ENCODE measurements at regions not wholly inside any gene's neighbourhood (a gene's known extent, or its start where the extent isn't known, plus 50 kb on each side); places are given as distances from the start of the nearest gene placed in this dataset.

DNA sequence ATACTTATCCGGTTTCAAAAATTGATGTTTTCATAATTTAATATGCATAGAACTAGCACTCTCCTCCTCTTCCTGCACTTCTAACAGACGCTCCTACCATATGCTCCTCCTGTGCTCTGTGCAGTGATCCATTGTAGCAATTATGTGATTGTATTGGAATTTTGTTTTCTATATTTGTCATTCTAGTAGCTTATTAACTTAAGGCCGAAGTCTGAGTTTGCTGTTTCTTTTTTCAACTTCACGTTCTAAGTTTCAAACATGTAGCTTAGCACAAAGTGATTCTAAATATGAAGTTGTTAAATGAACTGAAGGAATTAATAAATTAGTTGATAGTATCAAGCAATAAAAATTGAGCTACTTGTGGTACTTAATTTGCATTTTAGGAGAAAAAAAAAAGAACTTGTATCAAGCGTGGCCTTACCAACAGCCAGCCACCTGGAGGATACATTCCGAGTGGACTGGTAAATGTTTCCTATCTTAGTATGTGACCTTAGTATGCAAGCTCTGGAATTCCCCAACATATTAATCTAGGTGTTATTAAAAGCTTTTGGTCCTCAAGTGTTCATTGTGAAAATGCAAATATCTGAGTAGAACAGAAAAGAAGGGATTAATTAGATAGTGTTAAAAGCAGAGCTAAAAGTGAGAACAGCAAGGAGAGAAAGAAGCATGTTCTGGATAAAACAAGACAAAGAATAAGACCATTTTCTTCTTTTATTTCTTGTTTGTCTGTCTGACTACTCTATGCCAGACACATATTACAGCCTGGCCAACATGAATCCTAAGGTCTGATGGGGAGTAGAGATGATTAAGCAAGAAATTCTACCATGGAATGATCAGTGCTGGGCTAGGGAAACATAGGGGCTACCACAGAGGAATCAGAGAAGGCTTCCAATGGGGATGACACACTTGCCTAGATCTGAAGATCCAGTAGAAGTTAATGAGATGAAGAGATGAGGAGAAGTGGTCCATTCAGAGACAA, 290.4 kb upstream of the MON1B start:
- no peak for DNase-seq (ENCODE audit: low read depth)

DNA sequence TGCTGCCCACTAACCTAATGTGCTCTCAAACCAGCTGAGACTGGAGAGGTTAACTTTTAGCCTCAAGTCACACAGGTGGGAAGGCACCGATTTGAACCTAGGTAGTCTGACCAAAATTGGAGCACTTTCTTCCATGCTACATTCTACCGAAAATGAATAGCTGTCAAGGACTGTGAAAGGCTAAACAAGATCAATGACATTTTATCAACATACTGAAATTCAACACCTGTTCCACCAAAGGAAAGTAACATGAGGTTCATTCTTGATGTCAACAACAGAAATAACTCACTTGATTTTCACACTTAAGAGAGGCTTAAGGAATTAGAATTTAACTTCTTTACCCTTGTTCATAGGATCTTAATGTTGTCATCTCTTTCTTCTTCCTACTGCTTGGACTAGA, 284.4 kb upstream of the MON1B start:
- DNase-seq (ENCODE audit: low read depth) = no peak

DNA sequence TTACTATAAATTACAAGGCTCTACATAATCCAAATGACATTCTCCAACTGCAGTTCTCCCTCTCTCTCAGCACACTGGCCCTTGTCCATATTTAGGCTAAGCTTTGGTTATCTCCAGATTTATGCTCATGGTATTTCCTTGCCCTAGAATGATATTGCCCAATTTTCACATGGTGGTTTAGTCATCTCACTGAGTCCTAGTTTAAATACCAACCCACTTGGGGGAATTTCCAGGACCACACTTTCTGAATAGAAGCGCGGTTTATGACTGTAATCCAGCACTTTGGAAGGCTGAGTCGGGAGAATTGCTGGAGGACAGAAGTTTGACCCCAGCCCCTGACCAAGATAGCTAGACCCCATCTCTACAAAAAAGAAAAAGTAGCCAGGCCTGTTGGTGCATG, 280.1 kb upstream of the MON1B start:
- peak; percentile 65 for DNase-seq (ENCODE audit: low read depth)

DNA sequence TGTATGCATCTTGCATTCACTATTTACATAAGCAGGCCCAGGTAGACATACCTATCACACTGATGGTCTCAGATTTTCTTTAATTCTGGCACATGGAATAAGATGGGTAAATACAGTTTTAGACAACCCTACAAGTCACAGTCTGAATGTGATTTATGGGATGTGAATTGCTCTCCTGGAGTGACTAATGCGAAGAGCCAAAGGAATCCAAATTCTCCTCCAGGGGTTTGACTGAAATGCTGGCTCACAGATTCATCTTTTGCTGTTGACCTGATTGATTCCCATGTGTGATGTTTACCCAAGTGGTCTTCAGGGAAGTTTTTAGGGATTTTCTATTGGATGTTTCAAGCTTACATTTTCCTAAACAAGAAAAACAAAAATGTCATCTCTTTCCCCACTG, 277.9 kb upstream of the MON1B start:
- DNase-seq (ENCODE audit: low read depth) = peak; percentile 18

DNA sequence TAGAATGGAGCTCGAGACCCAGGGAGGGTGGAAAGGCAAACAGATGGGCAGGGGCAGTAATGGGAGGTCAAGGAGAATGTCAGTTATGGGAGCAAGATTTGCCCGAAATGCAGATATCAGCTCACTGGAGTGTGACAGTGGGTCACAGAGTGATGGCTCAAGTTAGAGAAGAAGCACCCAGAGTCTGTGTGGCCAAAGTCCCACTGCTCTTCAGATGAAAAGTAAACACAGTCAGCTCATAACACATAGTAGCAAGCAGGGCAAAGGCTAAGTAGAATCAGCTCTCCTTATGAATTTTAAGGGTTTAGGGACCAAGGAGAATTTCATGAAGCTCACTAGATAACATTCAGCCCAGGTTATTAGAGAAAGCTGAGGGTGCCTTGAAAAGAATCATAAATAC, 264.9 kb upstream of the MON1B start:
- no peak for DNase-seq (ENCODE audit: low read depth)

DNA sequence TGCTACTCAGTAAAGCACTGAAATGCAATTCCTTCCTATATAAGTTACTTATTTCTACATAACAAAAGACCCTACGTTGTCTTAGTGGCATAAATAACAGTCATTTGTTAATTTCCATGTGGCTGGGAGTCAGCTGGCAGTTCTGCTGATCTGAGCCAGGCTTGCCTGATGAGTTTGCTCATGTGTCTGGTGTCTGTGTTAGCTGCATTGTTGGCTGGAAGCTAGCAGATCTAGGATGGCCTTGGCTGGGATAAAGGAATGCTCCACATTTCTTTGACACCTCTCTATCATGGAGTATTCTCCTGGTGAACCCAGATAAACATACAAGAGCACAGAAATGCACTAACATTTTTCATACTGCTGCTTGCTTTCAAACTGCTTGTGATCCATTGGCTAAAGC, 264.4 kb upstream of the MON1B start:
- DNase-seq (ENCODE audit: low read depth) = no peak

DNA sequence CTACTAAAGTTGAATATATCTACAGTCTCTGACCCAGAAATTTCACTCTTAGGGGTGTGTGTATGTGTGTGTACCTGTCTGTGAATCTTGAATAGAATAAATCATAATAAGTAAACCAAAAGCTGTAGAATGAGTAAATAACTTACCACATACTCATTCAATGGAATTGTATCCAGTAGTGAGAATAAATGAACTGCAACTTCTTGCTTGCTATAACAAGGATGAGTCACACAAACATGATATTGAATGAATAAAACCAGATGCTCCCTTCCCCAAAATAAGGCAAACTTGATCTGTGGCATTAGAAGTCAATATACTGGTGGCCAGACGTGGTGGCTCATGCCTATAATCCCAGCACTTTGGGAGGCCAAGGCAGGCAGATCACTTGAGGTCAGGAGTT, 259.8 kb upstream of the MON1B start:
- no peak for DNase-seq (ENCODE audit: low read depth)

DNA sequence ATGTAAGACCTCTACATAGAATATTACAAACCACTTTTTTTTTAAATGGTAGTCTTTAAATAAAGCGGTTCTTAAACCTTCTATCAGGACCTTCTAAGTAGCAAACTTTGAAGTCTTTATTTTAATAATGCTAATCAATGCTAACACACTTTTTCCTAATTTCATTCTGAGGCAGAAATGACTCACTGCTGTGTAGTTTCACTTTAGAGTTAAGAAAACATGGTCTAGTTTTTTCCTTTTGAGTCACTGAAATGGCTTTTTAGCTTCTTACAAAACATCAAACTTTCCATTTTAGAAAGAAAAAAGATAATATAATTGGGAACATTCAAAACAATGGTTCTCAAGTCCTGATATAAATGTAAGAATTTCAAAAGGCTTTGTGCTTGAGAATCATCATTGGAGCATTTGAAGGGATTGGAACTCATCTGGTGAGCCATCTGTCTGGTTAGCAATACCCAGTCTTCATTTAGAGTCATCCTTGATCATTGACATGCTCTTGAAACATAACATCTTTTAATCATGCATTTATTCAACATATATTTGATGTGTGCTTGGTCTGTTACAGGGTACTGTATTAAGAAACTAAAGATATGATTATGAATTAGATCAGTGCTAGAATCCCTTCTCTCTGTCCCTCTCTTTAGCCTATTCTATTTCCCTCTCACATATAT, 258.3 kb upstream of the MON1B start:
- DNase-seq (ENCODE audit: low read depth) = no peak

DNA sequence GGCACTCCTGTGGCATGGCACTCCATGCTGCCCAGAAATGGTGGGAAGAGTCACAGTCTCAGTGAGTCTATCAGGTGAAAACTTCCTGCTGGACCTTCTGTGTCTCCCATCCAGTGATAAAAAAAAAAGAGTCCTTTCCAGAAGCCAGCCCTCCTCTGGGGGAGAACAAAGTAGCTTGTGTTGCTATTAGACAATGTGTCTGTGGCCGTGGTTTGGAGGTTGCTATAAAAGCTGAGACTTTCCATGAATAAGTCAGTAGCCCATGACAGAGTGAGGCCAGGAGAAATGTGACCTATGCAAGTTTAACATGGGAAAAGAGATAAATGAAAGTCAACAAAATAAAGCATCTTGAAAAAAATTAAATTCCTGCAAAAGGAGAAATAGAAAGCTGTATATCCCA, 250.7 kb upstream of the MON1B start:
- DNase-seq (ENCODE audit: low read depth) = no peak

DNA sequence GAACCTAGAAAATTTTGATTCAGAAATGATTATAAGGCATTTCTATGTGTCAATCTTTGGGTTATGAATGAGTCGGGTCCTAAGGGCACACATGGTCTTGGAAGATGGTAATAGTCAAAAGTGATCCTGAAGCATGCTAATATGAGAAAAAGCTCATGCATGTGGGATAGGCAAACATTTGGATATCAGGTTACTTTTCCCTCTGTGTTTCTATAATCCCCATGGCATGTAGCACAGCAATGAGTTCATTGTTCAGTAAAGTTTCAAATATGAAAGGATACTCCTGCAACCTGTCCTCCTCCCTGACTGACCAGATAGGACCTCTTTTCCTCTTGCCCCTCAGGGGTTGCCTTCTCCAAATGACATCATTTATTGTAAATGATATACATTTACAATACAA, 249.9 kb upstream of the MON1B start:
- no peak for DNase-seq (ENCODE audit: low read depth)

DNA sequence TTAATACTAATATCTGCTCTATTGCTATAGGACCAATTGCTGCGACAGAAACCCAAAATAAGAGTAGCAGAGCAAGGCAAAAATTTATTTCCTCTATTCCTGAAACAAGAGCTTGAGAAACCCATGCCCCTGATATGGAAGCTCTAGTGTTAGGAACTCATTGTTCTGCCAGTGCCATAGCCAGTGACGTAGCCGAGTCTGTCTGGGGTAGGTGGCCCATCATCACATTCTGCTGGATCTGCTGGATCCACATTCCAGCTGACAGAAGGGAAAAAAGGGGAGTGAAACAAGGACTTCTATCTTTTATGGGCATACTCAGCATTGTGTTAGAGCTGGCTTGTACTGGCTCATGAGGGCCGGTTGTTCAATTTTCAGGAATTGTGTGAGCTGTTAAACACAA, 248.9 kb upstream of the MON1B start:
- no peak for DNase-seq (ENCODE audit: low read depth)

DNA sequence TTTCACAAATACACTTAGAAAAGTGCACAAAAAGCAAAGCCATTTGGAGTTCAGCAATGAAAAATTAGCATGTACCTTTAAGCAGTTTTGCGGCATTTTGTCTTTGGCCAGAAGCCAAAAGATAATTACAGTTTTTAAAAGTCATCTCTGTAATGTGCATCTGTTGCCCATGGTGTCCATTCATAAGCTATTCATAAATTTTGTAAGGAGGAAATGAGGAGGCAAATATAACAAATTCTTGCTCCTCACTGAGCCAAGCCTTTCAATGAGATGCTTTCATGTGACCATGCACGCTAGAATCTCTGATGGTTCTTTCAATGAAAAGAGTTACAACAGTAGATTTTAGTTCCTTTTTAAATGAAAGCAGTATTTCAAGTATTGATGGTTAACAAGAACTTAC, 247.1 kb upstream of the MON1B start:
- no peak for DNase-seq (ENCODE audit: low read depth)

DNA sequence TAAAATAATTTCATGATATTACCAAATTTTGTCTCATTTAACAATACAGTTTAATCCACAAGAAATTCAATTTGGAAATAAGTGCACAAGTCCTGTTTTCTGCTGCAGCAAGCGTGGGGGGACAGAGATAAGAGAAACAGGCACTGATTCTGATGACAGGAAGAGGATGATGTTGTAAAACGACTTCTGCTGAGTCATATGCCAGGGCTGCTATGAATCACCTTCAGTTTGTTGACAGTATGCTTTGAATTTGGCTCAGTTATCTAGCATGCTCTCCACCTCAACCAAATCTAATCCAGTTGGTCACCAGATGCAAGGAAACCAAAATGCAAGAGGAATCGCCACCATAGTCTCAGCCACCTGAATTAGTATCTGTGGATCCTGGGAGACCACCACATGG, 244.1 kb upstream of the MON1B start:
- peak; percentile 54 for DNase-seq (ENCODE audit: low read depth)

DNA sequence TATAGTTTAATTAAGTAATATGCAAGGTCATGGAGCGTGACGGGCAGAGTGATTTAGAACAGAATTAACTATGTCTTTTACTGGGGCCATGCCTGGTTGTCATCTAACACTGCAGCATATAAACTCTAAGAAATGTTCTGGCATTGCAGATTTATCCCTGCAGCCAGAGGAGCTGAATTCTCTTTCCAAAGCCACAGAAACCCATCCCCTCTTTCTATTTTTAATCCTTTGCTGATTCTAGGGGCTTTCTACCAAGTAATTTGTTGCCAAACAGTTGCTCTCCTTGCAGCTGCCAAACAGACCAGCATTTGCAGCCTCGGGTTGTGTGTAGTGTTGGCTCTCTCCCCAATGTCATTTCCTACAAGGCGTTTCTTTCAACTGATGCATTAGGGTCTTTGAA, 243.2 kb upstream of the MON1B start:
- DNase-seq (ENCODE audit: low read depth) = no peak

DNA sequence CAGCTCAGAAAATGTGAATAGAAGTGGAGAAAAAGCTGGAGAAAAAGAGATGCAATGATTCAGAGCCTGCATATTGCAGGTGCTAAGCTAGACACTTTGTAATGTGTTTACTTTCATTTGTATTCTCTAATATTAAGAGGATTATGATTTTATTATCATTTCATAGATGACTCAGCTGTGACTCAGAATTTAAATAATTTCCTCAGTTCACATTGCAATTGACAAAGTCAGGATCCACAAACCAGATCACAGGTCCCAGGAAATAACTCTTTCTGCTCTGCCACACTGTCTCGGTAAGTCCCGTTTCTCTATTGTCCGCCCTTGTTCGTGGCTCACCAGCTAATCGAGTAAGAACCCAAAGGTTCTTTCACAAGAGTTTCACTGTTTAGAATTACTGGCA, 235.4 kb upstream of the MON1B start:
- DNase-seq (ENCODE audit: low read depth) = no peak

DNA sequence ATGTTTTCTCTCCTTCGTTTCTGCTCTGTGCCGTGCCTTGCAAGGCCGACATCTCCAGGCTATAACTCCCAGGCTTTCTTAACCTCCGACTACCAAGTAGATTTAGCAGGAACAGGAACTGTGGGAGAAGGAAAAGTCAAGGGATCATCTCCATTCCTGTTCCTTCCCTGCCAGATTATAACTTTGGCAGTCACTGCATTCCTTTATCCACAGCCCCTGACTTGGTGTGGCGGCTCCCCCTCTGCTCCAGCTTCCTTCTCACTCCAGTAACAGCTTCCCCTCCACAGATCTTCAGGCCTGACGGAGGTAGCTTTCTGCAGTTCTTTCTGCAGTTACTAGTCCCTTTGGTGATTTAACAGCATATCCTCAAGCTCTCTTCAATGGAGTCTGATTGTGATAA, 234.6 kb upstream of the MON1B start:
- DNase-seq (ENCODE audit: low read depth) = no peak

DNA sequence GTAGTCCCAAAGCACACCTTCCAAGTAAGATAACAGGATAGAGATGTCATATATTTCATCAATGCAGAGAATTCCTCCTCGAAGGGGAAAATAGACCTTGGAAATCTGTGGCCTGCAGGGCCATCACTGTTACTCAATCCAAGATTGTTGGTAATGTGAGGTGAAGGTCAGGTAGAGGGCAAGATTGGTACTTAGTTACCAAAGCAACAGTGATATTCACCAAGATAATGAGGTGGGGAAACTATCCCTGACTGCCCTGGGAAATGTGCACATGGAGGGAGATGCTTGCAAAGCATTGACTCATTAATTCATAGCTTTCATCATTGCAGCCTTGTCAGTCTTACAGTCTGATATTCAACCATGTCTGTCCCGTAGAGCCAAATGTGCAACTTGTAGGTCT, 234.1 kb upstream of the MON1B start:
- no peak for DNase-seq (ENCODE audit: low read depth)

DNA sequence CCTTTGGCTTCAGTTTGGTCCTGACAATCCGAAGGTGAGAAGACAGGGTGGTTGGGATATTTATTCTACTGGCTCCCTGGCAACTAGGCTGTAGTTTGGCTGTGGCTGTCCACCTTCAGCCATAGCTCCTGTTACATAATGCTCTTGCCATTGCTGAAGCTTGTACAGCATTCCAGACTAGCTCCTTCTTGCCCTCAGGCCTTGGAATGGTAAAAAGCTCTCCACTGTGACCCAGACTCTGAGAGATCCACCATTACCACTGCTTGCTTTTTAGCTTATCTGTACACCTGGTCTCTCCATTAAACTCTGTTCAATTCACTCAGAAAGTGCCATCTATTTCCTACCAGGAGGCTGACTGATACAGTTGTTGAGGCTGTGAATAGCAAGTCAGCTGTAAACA, 231.8 kb upstream of the MON1B start:
- no peak for DNase-seq (ENCODE audit: low read depth)

DNA sequence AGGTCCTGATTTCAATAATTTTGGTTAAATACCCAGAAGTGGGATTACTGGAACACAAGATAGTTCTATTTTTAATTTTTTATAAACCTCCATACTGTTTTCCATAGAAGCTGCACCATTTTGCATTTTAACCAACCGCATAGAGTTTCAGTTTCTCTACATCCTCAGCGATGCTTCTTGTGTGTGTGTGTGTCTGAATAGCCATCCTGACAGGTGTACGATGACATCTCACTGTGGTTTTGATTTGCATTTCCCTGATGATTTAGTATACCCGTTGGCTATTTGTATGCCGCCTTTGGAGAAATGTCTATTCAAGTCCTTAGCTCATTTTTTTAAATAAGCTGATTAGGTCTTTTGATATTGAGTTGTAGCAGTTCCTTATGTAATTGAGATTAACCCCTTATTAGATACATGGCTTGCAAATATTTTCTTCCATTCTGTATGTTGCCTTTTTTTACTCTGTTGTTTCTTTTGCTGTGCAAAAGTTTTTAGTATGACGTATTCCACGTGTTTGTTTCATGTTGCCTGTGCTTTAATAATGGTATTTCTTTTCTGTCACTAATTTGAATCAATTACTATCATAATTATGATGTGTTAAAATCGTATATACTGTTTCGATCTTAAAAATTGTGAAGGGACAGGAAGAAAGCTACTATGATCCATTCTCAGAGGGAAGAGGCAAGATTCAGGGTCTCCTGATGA, 227.2 kb upstream of the MON1B start:
- DNase-seq (ENCODE audit: low read depth) = no peak

DNA sequence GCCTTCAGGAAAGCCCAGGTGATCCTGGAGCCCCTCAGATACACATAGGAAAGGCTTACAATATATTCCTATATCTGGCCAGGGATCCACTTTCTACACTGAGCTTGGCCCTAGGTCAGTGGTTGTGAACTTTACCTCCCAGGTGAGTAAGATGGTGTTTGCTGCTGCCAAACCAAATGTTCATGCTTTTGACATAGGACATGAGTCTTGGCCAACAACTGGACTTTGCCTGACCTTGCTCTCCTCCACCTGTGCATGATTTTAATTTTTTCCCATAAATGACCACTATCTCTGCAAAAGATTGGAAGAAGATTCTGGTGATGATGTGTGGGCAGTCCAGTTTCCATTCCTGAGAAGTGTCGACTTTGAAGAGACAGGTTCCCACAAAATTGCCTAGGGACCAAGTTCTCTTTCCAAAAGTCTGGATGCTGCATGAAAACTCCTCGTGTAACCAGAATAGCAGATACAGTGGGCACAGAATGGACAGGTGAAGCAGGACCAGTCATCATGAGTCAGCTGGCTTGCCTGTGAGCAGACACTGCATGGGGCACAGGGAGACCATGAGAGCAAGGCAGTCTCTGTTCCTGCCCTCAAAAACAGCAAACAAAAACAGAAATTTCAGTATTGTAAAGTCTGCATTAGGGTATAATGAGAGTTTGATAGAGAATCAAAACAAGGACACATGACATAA, 226.4 kb upstream of the MON1B start:
- DNase-seq (ENCODE audit: low read depth) = no peak

DNA sequence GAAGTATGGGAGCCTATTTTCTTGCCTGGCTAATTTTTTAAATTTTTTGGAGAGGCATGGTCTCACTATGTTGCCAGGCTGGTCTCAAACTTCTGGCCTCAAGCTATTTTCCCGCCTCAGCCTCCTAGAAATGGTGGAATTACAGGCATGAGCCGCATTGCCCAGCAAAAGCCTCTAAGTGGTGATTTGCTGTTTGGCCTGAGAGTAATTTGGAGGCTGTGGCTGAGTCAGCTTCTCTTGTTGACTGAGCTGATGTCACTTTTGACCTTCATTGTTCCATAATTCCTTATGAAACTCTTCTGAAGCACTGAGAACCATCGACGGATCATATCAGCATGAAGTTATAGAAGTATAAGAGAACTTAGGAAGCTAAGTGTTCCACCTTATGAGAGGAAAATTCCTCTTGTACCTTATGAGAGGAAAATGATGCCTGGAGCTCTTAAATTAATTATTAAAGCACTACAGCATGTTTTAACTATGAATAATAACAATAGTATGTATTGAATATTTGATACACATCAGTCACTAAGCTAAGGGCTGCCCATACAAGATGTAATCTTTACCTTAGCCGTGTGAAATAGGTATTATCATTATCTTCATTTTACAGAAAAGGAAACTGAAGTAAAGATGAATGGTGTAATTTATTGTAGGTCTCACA, 220.8 kb upstream of the MON1B start:
- no peak for DNase-seq (ENCODE audit: low read depth)

DNA sequence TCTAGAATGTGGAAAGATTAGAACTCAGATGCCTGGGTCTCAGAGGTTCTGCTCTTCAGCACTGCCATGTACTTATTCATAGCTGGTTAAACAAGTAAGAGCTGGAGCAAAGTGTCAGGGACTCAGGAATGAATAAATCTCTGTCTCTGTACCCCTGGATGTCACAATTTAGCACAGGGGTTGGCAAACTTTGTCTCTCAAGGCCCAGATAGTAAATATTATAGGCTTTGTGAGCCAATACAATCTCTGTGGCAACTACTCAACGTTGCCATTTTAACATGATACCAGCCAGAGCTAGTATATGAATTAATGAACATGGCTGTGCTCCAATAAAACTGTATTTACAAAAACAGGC, 220.3 kb upstream of the MON1B start:
- no peak for DNase-seq (ENCODE audit: low read depth)
